NCI-H2107 treated with DMSO at 0.1 percent for 48 hours (cell line): ENCODE measurements at regions not wholly inside any gene's neighbourhood (a gene's known extent, or its start where the extent isn't known, plus 50 kb on each side); places are given as distances from the start of the nearest gene placed in this dataset.
A peak's percentile ranks its signal among the peaks of the same experiment; 100 is the strongest.
"Not testable (repeated sequence)": the region's sequence is repeated elsewhere in the genome, so short reads cannot be mapped to it uniquely, and the experiment has no call there.

Experiments used
- DNase-seq: peaks from one replicate; lab custom pipeline; 2025; ENCODE audit not compliant: unreplicated experiment; lab: John Stamatoyannopoulos, UW

DNA sequence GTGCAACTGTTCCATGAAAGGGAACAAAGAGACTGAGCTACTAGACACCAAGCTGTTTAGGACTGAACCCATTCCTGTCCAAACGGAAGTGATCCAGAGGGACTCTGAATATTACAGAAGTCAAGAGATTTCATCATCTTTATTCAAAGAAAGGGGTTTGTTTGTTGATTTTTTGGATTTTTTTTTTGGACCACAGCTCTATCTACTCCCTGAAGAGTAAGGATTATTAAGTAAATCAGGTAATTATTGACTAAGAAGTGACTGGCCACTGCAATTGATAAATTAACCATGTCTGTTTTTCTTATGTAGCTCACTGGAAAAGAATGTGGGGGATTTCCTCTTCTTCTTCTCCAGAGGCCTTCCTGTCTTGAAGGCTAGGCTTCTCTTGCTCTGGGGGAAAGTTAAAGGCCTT, 146.6 kb upstream of the TPM1 start:
- no peak for DNase-seq

- no peak for DNase-seq
Measured at GRCh38 chr15:62896380-62896866, 146.1 kb upstream of the TPM1 start.

- DNase-seq, result no peak
Measured at GRCh38 chr15:62896969-62897486, 145.5 kb upstream of the TPM1 start.

DNA sequence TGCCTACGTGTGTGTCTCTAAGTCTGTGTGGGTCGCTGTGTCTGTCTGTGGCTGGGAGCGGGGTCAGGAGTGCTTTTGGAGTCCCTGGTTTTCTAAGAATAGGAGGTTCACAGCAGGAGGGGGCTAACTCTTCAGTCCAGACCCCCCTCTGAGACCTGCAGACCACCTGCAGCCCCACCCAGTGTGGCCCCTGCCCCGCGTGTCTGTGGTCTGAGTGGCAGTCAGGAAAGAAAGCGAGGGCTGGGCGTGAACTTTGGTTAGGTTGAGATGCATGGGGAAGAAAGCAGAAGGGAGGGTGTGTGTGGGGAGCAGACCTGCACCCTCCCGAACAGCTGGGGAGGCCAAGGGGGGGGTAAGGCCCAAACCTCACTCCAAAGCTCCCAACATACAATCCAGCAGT, 144.9 kb upstream of the TPM1 start:
- DNase-seq, result no peak

DNA sequence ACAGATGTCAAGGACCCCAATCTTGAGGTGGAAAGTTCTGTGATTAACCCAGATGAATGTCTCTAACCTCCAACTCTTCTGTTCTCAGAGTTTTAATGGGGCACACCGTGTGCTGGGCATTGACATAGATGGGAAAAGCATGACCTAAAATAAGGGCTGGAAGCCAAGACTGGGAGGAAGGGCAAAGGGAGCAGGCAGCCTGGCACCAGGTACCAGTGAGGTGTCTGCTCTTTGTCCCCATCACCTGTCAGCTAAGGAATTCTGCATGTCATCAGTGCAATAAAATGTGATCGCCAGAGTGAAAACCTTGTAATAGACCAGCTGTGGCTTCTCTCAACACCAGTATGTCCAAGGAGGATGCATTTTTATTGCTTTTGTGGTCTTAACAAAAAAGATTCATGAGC, 143.5 kb upstream of the TPM1 start:
- DNase-seq, result no peak

DNA sequence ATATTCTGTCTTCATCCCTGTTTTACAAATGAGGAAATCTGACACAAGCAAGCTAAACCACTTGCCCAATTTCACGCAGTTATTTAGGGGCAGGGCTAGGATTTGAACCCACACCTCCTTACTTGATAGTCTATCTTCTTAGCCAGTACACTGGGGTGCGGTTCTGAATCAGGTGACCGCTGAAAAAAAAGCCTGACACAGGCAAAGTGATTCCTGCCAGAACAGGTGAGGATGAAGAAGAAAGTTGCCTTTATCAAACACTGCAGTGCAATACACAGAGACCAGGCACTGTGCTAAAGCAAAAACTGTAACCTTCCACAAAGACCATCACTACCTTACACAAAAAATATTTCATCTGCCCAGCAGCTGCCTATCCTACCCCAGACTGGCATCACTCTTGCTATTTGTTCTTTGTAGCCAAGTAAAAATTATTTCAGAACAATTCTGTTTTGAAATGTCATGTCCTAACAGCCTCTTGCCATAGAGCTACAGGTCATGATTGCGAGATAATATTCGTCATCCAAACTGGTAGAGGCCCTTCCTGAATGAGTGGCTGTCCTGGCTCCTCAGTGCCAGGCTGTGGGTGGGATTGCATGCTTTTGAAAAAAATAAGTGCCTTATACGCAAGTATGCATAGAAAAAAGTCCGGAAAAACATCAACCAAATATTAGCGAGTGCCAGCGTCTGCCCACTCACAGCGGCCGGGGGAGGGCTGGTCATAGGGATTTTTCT, 142.3 kb upstream of the TPM1 start:
- DNase-seq, result no peak

DNA sequence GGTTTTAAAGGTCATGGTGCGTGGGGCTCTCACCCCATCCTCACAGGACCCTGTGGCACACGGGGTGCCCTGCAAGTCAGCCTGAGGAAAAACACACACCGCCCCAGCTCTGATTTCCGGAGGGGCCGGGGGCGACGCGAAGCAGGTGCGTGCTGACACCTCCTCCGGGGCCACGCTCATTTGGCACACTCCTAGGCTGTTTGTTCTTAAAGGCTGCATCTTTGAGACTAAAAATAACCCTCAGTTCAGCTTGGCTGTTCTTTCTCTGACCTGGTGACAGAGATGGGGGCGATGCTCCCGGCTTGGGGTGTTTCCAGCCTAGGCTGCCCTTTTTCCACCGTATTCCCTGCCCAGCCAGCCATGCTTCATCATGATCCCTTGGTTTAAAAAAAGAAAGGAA, 141.5 kb upstream of the TPM1 start:
- DNase-seq, result no peak

GRCh38 chr15:62901909-62902546, 140.5 kb upstream of the TPM1 start:
- peak; percentile 75 for DNase-seq

DNA sequence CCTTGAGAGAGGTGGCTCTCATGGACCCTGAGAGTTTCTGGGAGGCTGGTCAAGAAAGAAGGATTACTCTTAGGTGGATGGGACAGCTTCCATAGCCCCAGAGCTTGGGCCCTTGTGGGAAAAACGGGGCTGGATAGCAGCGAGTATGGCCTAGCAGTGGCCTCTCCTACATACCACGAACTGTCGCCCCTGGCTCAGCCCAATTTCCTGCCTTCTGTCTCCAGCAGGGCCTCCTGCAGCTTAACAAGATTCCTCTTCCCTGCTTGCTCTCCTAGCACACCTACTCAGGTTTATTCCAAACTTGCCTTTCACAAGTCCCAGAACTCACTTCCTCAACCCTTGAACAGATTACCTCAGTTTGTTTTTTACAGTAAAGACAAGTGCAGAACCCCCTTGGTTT, 139.7 kb upstream of the TPM1 start:
- DNase-seq, result no peak

DNA sequence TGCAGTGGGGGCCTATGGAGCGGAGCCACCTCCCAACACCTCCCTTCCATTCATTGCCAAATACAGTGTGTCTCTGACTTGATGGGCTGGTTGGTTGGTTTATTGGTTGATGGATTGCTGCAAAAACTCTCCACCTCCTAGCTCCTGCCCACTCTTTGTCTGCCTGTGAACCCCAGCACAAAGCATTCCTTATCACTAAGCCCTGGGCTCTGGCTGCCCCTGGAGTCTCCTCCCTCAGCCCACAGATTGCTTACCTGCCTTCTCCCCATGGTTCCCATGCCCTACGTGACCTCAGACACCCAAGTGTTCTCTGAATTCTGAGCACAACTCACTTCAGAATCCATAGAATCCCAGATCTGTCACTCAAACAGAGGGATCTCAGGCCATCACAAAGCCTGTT, 139.1 kb upstream of the TPM1 start:
- DNase-seq, result no peak

GRCh38 chr15:62904041-62904910, 138.3 kb upstream of the TPM1 start:
- no peak for DNase-seq

GRCh38 chr15:62906627-62907026, 135.9 kb upstream of the TPM1 start:
- DNase-seq, result no peak

GRCh38 chr15:62907275-62907674, 135.3 kb upstream of the TPM1 start:
- no peak for DNase-seq

DNA sequence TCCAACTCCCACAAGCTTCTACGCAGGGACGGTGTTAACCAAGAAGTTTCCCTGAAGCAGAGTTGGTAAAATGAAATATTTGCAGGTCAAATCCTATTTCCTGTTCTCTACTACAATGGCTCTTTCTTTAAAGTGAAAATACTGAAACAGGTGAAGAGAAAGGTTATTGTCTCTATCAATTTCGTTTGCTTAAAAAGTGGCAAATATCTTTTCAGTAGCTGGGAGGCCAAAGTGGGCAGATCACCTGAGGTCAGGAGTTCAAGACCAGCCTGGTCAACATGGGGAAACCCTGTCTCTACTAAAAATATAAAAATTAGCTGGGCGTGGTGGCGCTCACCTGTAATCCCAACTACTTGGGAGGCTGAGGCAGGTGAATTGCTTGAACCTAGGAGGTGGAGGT, 134.2 kb upstream of the TPM1 start:
- DNase-seq, result not testable (repeated sequence)

DNA sequence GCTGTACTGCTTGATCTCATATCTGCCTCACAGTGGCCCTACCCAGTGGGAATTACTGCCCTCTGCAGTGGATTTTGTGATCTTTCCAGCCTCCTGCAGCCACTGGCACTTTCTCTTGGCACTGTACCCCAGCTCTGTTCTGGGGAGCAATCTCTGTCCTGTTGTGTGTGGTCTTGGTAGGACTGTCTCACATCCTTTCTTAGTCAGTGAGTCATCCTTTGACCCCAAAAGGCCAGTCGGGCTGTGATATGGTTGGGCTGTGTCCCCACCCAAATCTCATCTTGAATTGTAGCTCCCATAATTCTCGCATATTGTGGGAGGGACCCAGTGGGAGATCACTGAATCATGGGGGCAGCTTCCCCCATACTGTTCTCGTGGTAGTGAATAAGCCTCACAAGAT, 133.3 kb upstream of the TPM1 start:
- no peak for DNase-seq

DNA sequence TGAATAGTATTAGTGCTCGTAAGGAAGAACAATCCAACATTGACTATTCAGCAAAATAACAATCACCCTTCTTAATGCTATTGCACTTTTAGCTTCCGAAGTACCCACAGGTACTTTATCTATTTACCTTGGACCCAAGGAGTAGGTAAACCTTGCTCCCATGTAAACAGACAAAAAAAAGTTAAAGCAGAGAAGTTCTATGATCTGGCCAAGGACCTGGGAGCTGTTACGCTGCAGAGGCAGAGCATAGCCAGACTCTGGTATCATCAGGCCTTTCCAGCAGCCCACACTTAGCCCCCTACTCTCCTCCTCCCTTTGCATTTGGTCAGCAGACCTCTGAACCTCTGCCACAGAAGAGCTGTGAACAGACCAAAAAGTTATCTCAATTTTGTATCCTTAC, 130.3 kb upstream of the TPM1 start:
- DNase-seq, result no peak

DNA sequence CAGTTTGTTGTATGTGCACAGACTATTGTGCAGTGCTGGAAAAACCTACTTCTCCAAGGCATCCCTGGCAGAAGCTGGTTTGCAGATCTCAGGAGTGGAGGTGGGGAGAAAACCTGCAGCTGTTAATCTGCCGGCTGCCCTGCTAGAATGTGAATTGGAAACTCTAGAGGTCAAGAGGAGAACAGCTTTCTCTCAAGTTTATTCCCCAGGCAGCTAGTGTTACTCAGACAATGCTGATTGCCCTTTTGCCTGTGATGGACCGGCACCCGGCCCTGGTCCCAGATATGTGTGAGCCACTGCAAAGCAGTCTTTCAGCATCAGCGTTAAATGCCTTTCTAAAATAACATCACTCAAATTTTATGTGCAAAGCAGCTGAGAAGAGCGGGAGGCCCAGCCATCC, 129.7 kb upstream of the TPM1 start:
- no peak for DNase-seq

- DNase-seq, result no peak
Measured at GRCh38 chr15:62913246-62913645, 129.3 kb upstream of the TPM1 start.

DNA sequence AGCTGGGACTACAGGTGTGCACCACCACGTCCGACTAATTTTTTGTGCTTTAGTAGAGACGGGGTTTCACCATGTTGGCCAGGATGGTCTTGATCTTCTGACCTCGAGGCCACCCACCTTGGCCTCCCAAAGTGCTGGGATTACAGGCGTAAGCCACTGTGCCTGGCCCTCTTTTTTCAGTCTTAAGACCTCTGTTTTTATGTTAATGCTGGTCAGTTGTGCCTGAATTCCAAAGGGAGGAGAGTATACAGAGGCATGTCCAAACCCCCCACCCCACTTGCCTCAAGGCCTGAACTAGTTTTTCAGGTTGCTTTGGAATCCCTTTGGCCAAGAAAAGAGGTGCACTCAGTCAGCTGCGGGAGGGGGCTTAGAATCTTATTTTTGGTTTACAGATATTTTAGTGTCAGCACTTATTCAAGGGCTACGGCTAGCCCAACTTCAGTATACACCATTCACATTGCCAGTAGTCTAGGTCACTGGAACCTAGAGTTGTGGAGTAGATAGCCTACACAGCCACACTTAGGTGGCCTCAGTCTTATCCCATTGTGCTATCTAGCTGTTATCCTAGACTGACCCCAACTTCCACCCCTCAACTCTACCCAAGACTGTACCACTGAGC, 128.0 kb upstream of the TPM1 start:
- no peak for DNase-seq

DNA sequence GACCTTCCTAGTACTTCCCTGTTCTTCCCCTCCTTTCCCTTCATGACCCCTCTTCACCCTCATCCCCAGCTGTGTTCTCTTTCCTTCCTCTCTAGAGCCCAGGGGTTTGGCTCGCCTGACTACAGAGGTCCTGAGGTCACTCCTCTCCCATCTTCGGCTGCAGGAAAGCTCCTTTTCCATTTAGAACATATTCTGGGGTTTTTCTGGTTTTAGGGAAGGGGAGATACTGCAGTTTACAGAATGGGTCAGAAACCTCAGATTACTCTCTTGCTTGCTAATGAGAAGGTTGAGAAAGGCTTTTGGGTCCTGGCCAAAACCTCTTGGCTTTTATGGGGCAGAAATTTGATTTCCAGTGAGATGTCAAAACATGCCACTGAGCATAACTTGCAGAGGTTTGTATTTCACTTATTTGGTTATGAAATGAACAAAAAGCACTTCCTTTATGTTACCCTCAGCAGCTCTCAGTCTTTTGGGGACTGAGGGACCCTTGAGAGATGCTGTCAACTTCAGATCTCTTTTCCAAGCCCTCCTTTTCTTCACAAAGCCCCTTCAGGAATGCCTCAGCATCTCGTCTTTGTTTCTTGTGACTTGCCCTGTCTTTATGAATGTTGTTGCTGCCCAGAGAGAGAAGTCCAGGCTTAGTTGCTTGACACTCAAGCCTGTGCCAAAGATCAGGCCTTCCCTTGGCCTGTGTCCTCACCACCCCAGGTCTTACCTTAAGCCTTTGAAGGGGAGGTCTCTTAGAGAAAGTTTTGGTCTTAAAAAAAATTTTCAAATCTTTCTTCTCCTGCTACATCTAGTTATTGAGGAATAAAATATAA, 121.7 kb upstream of the TPM1 start:
- DNase-seq, result no peak
